Suppressor macrophage treated with lipopolysaccharide for 4 hours (primary cell): ENCODE measurements at regions not wholly inside any gene's neighbourhood (a gene's known extent, or its start where the extent isn't known, plus 50 kb on each side); places are given as distances from the start of the nearest gene placed in this dataset.
"Not testable (repeated sequence)": the region's sequence is repeated elsewhere in the genome, so short reads cannot be mapped to it uniquely, and the experiment has no call there.

Experiments
- DNase-seq: peaks from one replicate; pipeline ENCODE4 v3.0.0-alpha.2; 2020

- no peak for DNase-seq
Measured at GRCh38 chrX:78603908-78604307, 55.2 kb downstream of the RTL3 start.

DNA sequence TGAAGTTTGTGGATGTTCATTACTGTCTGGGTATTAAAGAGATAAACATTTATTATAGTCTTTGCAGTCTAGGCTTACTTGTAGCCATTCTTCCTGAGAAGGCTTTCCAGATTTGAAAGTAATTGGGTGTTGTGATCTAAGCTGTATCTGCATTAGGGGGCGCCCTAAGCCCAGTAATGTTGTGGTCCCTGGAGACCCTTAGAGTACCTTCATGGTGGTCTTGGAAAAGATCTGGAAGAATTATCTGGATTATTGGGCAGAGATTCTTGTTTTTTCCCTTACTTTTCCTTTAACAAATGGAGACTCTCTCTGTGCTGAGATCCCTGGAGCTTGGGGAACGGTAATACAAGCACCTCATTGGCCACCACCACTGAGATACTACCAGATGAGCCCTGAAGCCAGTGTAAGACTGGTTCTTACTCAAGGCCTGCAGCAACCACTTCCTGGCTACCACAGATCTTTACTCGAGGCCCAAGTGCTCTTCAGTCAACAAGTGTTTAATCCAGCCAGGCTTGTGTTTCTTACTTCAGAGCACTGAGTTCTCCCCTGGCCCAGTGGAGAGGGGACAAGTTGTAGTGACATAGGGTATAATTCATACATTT lies 63.1 kb downstream of the RTL3 start:
- no peak for DNase-seq

GRCh38 chrX:78593701-78594100 lies 65.4 kb downstream of the RTL3 start:
- no peak for DNase-seq

DNA sequence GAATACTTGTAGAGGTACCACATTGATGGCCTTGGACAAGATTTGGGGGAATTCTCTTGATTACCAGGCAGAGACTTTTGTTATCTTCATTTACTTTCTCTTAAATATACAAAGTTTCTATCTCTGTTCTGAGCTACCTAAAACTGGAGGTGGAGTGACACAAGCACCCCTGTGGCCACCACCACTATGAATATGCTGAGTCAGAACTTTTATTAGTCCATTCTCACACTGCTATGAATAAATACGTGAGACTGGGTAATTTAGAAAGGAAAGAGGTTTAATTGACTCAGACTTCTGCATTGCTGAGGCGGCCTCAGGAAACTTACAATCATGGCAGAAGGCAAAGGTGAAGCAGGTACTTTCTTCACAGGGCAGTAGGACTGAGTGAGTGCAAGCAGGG lies 67.1 kb downstream of the RTL3 start:
- DNase-seq: no peak

DNA sequence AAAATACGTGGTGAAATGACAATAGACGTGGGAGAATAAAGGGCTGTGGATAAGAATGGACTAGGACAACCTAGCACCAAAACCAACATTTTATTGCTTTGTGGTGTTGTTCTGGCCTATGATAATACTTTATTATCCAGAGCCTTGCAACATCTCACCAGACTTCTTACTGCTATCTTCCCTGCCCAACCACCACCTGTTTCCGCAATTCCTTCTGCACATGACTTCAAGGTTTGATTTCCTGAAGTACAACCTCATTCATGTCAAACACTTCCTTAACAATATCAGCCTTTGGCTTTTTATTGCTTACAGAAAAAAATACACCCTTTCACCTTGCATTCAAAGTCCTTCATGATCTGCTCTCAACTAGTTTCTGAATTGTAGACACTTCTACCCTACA lies 84.8 kb downstream of the RTL3 start:
- no peak for DNase-seq

- no peak for DNase-seq
Measured at GRCh38 chrX:78573630-78574029, 85.5 kb downstream of the RTL3 start.

DNA sequence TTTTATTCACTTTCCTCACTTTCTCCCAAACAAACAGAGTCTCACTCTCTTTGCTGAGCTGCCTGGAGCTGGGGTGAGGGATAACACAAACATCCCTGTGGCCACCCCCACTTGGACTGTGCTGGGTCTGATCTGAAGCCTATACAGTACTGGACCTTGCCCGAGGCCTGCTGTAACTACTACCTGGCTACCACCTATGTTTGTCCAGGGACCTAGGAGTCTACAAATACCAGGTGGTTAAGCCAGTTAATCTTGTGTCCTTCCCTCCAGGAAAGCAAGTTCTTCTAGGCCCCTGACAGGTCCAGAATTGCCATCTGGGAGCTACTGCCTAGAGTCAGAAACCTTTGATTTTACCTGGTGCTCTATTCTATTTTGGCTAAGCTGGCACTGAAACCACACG lies 87.3 kb downstream of the RTL3 start:
- no peak for DNase-seq

GRCh38 chrX:78555401-78555980 lies 103.6 kb downstream of the RTL3 start:
- peak; percentile 1 for DNase-seq

- DNase-seq: not testable (repeated sequence)
Measured at GRCh38 chrX:78552628-78553027, 106.5 kb downstream of the RTL3 start.

GRCh38 chrX:78548012-78548411 lies 111.1 kb downstream of the RTL3 start:
- DNase-seq: no peak

DNA sequence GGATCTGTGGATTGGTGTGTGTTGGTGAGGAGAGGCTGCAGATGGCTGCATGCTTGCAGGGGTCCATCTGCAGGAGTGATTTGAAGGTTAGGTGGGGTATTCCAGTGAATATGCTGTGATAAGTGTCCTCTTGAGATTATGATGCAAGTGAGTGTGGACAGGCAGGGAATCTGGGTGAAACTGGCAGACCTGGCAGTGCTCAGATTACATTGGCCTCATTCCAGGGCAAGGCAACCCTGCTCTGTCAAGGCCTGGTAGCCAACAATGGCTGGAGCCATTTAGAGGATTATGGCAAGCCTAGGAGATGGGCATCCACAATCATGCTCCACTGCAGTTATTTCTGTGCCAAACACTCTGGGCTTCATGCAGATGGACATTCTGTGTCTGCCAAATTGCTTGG lies 113.9 kb downstream of the RTL3 start:
- DNase-seq: no peak

DNA sequence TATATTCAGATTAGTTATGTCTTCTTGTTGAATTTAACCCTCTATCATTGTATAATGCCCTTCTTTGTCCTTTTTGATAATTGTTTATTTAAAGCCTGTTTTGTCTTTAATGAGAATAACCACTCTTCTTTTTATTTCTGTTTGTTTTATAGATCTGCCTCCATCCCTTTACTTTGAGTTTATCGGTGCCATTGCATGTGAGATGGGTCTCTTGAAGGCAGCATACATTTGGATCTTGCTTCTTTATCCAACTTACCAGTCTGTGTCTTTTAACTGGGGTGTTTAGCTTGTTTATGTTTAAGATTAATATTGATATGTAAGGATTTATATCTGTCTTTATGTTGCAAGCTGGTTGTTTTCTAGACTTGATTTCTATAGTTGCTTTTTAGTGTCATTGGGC lies 115.8 kb downstream of the RTL3 start:
- no peak for DNase-seq

DNA sequence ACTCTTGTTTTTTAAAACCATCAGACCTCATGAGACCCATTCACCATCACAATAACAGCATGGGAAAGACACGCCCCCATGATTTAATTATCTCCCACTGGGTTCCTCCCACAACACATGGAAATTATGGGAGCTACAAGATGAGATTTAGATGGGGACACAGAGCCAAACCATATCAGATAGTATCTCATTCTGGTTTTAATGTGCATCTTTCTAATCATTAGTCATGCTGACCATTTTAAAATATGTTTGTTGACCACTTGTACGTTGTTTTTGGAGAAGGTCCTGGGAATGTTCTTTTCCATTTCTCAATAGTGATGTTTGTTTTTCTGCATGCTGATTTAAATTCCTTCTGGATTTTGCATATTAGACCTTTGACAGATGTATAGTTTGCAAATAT lies 119.0 kb downstream of the RTL3 start:
- DNase-seq: no peak

DNA sequence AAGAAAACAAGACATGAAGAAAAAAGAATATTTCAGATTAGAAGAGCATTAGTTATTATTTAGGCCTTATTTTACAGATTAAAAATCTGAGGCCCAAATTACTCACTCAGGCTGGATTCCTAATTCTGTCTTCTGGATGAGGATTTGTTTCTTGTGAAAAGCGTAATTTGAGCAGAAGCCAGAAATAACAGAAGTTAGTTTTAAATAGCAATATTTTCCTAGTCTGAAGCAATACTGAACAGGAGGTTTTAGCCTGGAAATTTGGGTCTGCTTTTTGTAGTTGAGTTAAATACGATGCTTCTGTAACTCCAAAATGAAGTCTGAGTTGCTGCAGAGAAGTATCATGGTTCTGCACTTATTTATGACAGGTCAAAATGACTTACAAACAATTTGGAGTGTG lies 124.9 kb downstream of the RTL3 start:
- DNase-seq: no peak

GRCh38 chrX:78532363-78532762 lies 126.8 kb downstream of the RTL3 start:
- no peak for DNase-seq

- DNase-seq: no peak
Measured at GRCh38 chrX:78527818-78528217, 131.3 kb downstream of the RTL3 start.

DNA sequence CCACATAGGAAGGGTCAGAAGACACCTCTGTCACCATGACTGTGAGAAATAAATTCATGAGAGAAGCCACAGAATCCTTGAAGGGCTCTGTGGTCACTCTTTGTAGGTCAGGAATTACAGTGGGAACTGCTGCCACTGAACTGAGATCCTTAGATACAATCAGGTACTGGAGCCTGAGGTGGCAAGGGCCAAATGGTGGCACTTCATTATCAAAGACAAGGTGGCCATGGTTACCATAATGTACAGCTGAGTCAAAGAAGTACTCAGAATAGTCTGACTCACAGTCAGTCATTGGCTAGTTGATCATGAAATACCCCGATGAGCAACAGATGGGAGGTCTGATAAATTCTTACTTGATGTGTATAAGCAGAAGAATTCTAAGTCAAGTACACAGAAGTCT lies 131.9 kb downstream of the RTL3 start:
- DNase-seq: no peak

GRCh38 chrX:78522601-78523000 lies 136.5 kb downstream of the RTL3 start:
- DNase-seq: no peak

DNA sequence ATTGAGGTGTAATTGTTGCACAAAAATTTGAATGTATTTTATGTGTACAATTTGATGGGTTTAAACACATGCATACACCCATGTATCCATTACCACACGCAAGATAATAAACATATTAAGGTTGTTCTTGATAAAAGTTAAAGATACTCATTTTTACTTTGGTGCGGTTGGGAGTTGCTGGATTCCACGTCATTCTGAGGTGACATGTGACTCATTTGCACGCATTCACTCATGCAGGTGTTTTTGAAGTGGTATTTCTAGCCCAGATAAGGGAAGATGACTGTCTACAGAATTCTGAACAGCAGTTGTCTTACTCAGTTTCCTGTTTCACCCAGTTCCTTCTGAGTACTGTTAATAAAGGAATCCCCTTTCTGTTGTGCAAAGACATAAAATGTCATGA lies 142.0 kb downstream of the RTL3 start:
- no peak for DNase-seq

DNA sequence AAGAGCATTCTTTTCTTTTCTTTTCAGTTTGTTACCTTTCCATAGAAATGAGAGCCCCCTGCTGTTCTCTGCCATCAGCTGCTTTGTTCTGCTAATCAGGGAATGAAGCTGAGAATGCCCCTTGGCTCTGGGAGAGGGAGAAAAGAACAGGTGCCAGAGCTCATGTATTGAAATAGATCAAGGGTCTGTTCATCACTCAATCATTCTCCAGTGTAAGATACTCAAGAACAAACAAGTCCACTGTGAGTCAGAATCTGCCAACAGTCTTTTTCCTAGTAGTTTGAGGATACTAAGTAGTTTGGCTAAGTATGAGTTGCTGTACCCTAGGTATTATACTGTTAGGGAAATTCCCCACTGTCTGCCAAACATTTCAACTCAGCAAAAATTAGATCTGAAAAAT lies 144.3 kb downstream of the RTL3 start:
- DNase-seq: no peak

GRCh38 chrX:78513971-78514738 lies 145.0 kb downstream of the RTL3 start:
- no peak for DNase-seq

DNA sequence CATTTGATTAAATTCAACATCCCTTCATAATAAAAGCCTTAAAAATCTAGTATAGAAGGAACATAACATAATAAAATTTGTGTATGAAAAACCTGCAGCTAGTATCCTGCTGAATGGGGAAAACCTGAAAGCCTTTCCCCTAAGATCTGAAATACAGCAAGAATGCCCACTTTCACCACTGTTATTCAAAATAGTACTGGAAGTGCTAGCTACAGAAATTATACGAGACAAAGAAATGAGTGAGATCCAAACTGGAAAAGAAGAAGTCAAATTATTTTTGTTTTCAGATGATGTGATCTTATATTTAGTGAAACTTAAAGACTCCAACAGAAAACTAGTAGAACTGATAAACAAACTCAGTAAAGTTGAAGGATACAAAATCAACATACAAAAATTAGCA lies 152.9 kb downstream of the RTL3 start:
- DNase-seq: no peak

GRCh38 chrX:78496483-78496882 lies 162.6 kb downstream of the RTL3 start:
- DNase-seq: no peak

- DNase-seq: no peak
Measured at GRCh38 chrX:78493180-78493579, 165.8 kb upstream of the CYSLTR1 start.

- DNase-seq: no peak
Measured at GRCh38 chrX:78476701-78477100, 149.3 kb upstream of the CYSLTR1 start.
